ENCODE measurements at regions not wholly inside any gene's neighbourhood (a gene's known extent, or its start where the extent isn't known, plus 50 kb on each side); places are given as distances from the start of the nearest gene placed in this dataset.

- no peak overlapping the region for H3K27ac ChIP-seq
- no peaks in the 10 kb centered on the region for H3K4me1 ChIP-seq (replicated peaks)
- H3K9me3 ChIP-seq = no peaks in the 10 kb centered on the region
- no peak for DNase-seq (ENCODE audit: low spot score)
- H3K4me3 ChIP-seq = no peak overlapping the region
- no peaks in the 10 kb centered on the region for H3K36me3 ChIP-seq
- intact Hi-C loops (cut with DNase I) = no loop called here
- TF ChIP-seq POLR2AphosphoS5 (IDR thresholded peaks at IDR 0.05) (no peak), POLR2A (IDR thresholded peaks at IDR 0.05) (no peak), CTCF (IDR thresholded peaks at IDR 0.05) (no peak)
- no peaks in the 10 kb centered on the region for H3K27me3 ChIP-seq (replicated peaks; ENCODE audit: insufficient read depth)
Measured at GRCh38 chr14:35921745-35922144, 95.6 kb downstream of the BRMS1L start.

Data from prostate gland (tissue), 2 donors.